ENCODE measurements at regions not wholly inside any gene's neighbourhood (a gene's known extent, or its start where the extent isn't known, plus 50 kb on each side); places are given as distances from the start of the nearest gene placed in this dataset.

DNA sequence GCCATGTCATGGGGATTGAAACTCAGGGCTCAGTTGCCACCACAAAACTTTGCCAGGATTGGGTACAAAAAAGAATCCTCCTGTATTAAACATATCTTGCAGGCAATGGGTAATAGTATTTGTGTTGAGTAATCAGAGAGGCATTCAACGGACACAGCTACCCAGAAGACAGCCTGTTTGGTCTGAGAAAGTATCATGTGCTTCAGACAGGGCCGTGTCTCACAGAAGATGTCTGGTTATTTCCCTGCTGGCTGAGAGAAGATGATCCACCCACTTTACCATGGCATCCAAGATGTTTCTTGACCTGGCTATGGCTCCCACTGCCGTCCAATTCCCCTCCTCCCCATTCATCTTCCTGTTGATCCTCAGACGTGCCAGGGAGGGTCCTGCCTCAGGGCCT lies 304.3 kb upstream of the XYLT1 start:
- TF ChIP-seq CEBPB (IDR thresholded peaks at IDR 0.05) (no peak), CREB1 (IDR thresholded peaks at IDR 0.05; ENCODE audit: low read depth) (no peak), TEAD4 (IDR thresholded peaks at IDR 0.05) (no peak), NFIC (IDR thresholded peaks at IDR 0.05) (no peak), EGR1 (IDR thresholded peaks at IDR 0.05) (no peak), EP300 (IDR thresholded peaks at IDR 0.05; ENCODE audit: borderline replicate concordance) (no peak), TAF1 (IDR thresholded peaks at IDR 0.05; ENCODE audit: low read depth) (no peak), USF1 (IDR thresholded peaks at IDR 0.05) (no peak), YY1 (IDR thresholded peaks at IDR 0.05; ENCODE audit: low read depth) (no peak), TCF12 (IDR thresholded peaks at IDR 0.05; ENCODE audit: low read depth) (no peak), ZBTB7A (IDR thresholded peaks at IDR 0.05; ENCODE audit: low read depth) (no peak), FOXM1 (IDR thresholded peaks at IDR 0.05; ENCODE audit: borderline replicate concordance, low read depth) (no peak), RAD21 (IDR thresholded peaks at IDR 0.05; ENCODE audit: low read depth) (no peak)
- TF ChIP-seq, protein P1, sequence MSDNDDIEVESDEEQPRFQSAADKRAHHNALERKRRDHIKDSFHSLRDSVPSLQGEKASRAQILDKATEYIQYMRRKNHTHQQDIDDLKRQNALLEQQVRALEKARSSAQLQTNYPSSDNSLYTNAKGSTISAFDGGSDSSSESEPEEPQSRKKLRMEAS (IDR thresholded peaks at IDR 0.05): no peak

GRCh38 chr16:17773698-17774101 lies 302.9 kb upstream of the XYLT1 start:
- TF ChIP-seq USF1 (IDR thresholded peaks at IDR 0.05): no peak
- no peak for TF ChIP-seq TCF12 (IDR thresholded peaks at IDR 0.05; ENCODE audit: low read depth)
- no peak for TF ChIP-seq NFIC (IDR thresholded peaks at IDR 0.05)
- TF ChIP-seq TEAD4 (IDR thresholded peaks at IDR 0.05): no peak
- TF ChIP-seq YY1 (IDR thresholded peaks at IDR 0.05; ENCODE audit: low read depth): no peak
- TF ChIP-seq, protein P2, sequence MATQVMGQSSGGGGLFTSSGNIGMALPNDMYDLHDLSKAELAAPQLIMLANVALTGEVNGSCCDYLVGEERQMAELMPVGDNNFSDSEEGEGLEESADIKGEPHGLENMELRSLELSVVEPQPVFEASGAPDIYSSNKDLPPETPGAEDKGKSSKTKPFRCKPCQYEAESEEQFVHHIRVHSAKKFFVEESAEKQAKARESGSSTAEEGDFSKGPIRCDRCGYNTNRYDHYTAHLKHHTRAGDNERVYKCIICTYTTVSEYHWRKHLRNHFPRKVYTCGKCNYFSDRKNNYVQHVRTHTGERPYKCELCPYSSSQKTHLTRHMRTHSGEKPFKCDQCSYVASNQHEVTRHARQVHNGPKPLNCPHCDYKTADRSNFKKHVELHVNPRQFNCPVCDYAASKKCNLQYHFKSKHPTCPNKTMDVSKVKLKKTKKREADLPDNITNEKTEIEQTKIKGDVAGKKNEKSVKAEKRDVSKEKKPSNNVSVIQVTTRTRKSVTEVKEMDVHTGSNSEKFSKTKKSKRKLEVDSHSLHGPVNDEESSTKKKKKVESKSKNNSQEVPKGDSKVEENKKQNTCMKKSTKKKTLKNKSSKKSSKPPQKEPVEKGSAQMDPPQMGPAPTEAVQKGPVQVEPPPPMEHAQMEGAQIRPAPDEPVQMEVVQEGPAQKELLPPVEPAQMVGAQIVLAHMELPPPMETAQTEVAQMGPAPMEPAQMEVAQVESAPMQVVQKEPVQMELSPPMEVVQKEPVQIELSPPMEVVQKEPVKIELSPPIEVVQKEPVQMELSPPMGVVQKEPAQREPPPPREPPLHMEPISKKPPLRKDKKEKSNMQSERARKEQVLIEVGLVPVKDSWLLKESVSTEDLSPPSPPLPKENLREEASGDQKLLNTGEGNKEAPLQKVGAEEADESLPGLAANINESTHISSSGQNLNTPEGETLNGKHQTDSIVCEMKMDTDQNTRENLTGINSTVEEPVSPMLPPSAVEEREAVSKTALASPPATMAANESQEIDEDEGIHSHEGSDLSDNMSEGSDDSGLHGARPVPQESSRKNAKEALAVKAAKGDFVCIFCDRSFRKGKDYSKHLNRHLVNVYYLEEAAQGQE (IDR thresholded peaks at IDR 0.05; ENCODE audit: low read depth): no peak
- no peak for TF ChIP-seq EGR1 (IDR thresholded peaks at IDR 0.05)
- TF ChIP-seq CEBPB (IDR thresholded peaks at IDR 0.05): no peak
- TF ChIP-seq FOXM1 (IDR thresholded peaks at IDR 0.05; ENCODE audit: borderline replicate concordance, low read depth): no peak
- no peak for TF ChIP-seq EP300 (IDR thresholded peaks at IDR 0.05; ENCODE audit: borderline replicate concordance)
- no peak for TF ChIP-seq TAF1 (IDR thresholded peaks at IDR 0.05; ENCODE audit: low read depth)
- TF ChIP-seq ZBTB7A (IDR thresholded peaks at IDR 0.05; ENCODE audit: low read depth): no peak
- TF ChIP-seq RAD21 (IDR thresholded peaks at IDR 0.05; ENCODE audit: low read depth): no peak
- TF ChIP-seq CREB1 (IDR thresholded peaks at IDR 0.05; ENCODE audit: low read depth): no peak
- TF ChIP-seq, protein P1 (IDR thresholded peaks at IDR 0.05): no peak

GRCh38 chr16:17770104-17770503 lies 299.3 kb upstream of the XYLT1 start:
- no peak for TF ChIP-seq RAD21 (IDR thresholded peaks at IDR 0.05; ENCODE audit: low read depth)
- TF ChIP-seq, protein P2 (IDR thresholded peaks at IDR 0.05; ENCODE audit: low read depth): no peak
- TF ChIP-seq YY1 (IDR thresholded peaks at IDR 0.05; ENCODE audit: low read depth): no peak

DNA sequence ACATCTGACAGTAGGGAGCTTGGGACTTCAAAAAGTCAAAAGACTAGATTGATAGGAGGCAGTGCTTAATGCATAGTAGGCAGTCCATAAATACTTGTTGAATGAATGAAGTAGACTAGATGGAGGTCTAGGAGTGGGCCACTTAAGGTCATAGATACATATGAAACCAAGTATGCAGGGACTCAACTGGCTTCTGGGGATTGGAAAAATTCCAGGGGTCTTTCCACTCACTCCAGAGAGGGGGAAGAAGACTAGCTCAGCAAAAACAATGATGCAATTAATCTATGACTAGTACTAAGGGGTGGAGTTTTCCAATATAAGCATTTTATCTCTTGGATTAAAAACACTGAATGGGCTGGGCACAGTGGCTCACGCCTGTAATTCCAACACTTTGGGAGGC lies 298.3 kb upstream of the XYLT1 start:
- TF ChIP-seq NFIC (IDR thresholded peaks at IDR 0.05) (no peak), CEBPB (IDR thresholded peaks at IDR 0.05) (no peak), CREB1 (IDR thresholded peaks at IDR 0.05; ENCODE audit: low read depth) (no peak), ZBTB7A (IDR thresholded peaks at IDR 0.05; ENCODE audit: low read depth) (no peak), TEAD4 (IDR thresholded peaks at IDR 0.05) (no peak), RAD21 (IDR thresholded peaks at IDR 0.05; ENCODE audit: low read depth) (no peak), FOXM1 (IDR thresholded peaks at IDR 0.05; ENCODE audit: borderline replicate concordance, low read depth) (no peak), EP300 (IDR thresholded peaks at IDR 0.05; ENCODE audit: borderline replicate concordance) (no peak), YY1 (IDR thresholded peaks at IDR 0.05; ENCODE audit: low read depth) (no peak), EGR1 (IDR thresholded peaks at IDR 0.05) (no peak), TCF12 (IDR thresholded peaks at IDR 0.05; ENCODE audit: low read depth) (no peak), USF1 (IDR thresholded peaks at IDR 0.05) (no peak), TAF1 (IDR thresholded peaks at IDR 0.05; ENCODE audit: low read depth) (no peak)
- TF ChIP-seq, protein P1 (IDR thresholded peaks at IDR 0.05): no peak
- TF ChIP-seq, protein P2 (IDR thresholded peaks at IDR 0.05; ENCODE audit: low read depth): no peak

Data from Ishikawa (cell line).